Kidney (tissue), 13 donors: ENCODE measurements at regions not wholly inside any gene's neighbourhood (a gene's known extent, or its start where the extent isn't known, plus 50 kb on each side); places are given as distances from the start of the nearest gene placed in this dataset.

ENCODE experiments used
- DNase-seq, 5 donors: peaks; one replicate each; pipeline ENCODE4 v3.0.0-alpha.2; 2013 to 2020
- FAIRE-seq: peaks from 2 replicates; lab custom pipeline; 2012; peaks lifted over from hg19 to GRCh38; lab: Jason Lieb, UNC
- H3K27ac ChIP-seq, 2 donors: one replicate each; pipeline ENCODE4 v1.7.0; 2013; ENCODE audit warnings: low read depth in 2 of 2, low read length in 2 of 2, inconsistent platforms in 1 of 2
- H3K27me3 ChIP-seq: one replicate; pipeline ENCODE4 v1.7.1; 2013; ENCODE audit warnings: low read length, inconsistent platforms; ENCODE audit not compliant: control insufficient read depth, insufficient read depth
- H3K36me3 ChIP-seq, 3 donors: one replicate each; pipeline versions ENCODE4 v1.7.0 to v1.7.1; 2013; ENCODE audit warnings: low read length in 3 of 3, control low read depth in 1 of 3, inconsistent platforms in 1 of 3; ENCODE audit not compliant: insufficient read depth in 3 of 3, control insufficient read depth in 2 of 3
- H3K4me1 ChIP-seq, 3 donors: one replicate each; pipeline versions ENCODE4 v1.7.0 to v1.7.1; 2013; ENCODE audit warnings: low read length in 3 of 3, inconsistent platforms in 1 of 3, low read depth in 1 of 3; ENCODE audit not compliant: control insufficient read depth in 2 of 3, insufficient read depth in 2 of 3
- H3K4me3 ChIP-seq, 3 donors: one replicate each; pipeline versions ENCODE4 v1.7.0 to v1.8.1; 2013; ENCODE audit warnings: low read length in 3 of 3, control low read depth in 1 of 3, inconsistent platforms in 1 of 3
- H3K9ac ChIP-seq, 3 donors: one replicate each; pipeline versions ENCODE4 v1.7.0 to v1.7.1; 2013; ENCODE audit warnings: low read length in 3 of 3, control low read depth in 1 of 3, inconsistent platforms in 1 of 3
- H3K9me3 ChIP-seq, 3 donors: one replicate each; pipeline versions ENCODE4 v1.7.0 to v1.7.1; 2013; ENCODE audit warnings: low read length in 3 of 3, control low read depth in 1 of 3, inconsistent platforms in 1 of 3; ENCODE audit not compliant: control insufficient read depth in 2 of 3, insufficient read depth in 1 of 3
- CTCF ChIP-seq: IDR thresholded peaks from 3 replicates; pipeline ENCODE4 v1.5.1; 2012; ENCODE audit warnings: mild to moderate bottlenecking, moderate library complexity, borderline replicate concordance; ENCODE audit not compliant: insufficient read depth; ENCODE audit errors: extremely low read depth
- intact Hi-C: fragments of 100-400 bp; cut with DNase I; formaldehyde crosslinking; loops from one replicate; pipeline ENCODE4 v1.11.1; 2022
- donor health status: control.
- donor health status: control.
- donor health status: control.
- donor health status: control.
- donor health status: control.
- donor health status: DM: yes; HTN: yes; CAD: no.
- donor health status: Normal renal cell carcinoma (clear cell type).

GRCh38 chr4:186481998-186482790, 73.2 kb downstream of the MTNR1A start:
- Histone ChIP-seq H3K27me3 (no peaks in the 10 kb centered on the region), H3K4me3 (no peak overlapping the region), H3K9me3 (no peaks in the 10 kb centered on the region), H3K9ac (no peak overlapping the region), H3K27ac (no peak overlapping the region), H3K36me3 (no peaks in the 10 kb centered on the region), H3K4me1 (no peaks in the 10 kb centered on the region)
- no peak for FAIRE-seq
- DNase-seq, result no peak
- intact Hi-C loops, result no loop called here
- TF ChIP-seq CTCF, result no peak

- no peaks in the 10 kb centered on the region for H3K27me3 ChIP-seq
- no peaks in the 10 kb centered on the region for H3K36me3 ChIP-seq
- H3K9ac ChIP-seq, result no peak overlapping the region
- intact Hi-C loops, result no loop called here
- H3K4me1 ChIP-seq, result no peaks in the 10 kb centered on the region
- H3K4me3 ChIP-seq, result no peak overlapping the region
- DNase-seq (no peak), FAIRE-seq (no peak)
- TF ChIP-seq CTCF, result no peak
- no peak overlapping the region for H3K27ac ChIP-seq
- H3K9me3 ChIP-seq, result no peaks in the 10 kb centered on the region
These were observed 80.2 kb downstream of the MTNR1A start for GRCh38 chr4:186475202-186475601.

GRCh38 chr4:186473933-186474332, 81.4 kb downstream of the MTNR1A start:
- H3K4me3 ChIP-seq, result no peak overlapping the region
- H3K9me3 ChIP-seq, result no peaks in the 10 kb centered on the region
- H3K9ac ChIP-seq, result no peak overlapping the region
- H3K27ac ChIP-seq, result no peak overlapping the region
- no peak for FAIRE-seq
- intact Hi-C loops, result no loop called here
- no peaks in the 10 kb centered on the region for H3K4me1 ChIP-seq
- no peaks in the 10 kb centered on the region for H3K36me3 ChIP-seq
- no peaks in the 10 kb centered on the region for H3K27me3 ChIP-seq
- no peak for DNase-seq
- TF ChIP-seq CTCF, result no peak
